22Rv1 (cell line): ENCODE measurements at regions not wholly inside any gene's neighbourhood (a gene's known extent, or its start where the extent isn't known, plus 50 kb on each side); places are given as distances from the start of the nearest gene placed in this dataset.

Source experiments
- ZFX ChIP-seq: fragments of 450-650 bp; IDR thresholded peaks from 2 replicates; pipeline ENCODE4 v1.6.1; 2017; ENCODE audit warnings: antibody characterized with exemption, borderline replicate concordance
- TF ChIP-seq, protein P1 (sequence below): fragments of 450-650 bp; IDR thresholded peaks from 2 replicates; pipeline ENCODE4 v1.5.1; 2017; ENCODE audit warnings: mild to moderate bottlenecking

DNA sequence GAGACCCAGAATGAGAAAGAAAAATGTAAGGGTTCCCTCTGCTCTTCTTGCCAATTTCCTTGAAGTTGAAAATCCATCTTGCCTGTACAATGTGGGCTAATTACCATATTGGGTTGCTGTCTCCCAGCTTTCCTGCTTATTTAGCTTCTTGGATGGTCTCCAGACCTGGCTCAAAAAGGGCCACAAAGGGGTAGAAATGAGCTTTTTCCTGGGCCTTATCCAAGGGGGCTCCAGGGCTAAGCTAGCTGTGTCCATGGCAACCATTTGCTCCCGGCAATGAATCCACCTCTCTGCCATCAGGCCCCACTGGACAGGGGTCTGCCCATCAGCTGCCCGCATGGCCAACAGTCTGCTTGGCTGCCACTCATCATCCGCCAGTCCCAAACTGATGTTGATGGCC lies 85.0 kb downstream of the BOD1L2 start:
- TF ChIP-seq, protein P1, sequence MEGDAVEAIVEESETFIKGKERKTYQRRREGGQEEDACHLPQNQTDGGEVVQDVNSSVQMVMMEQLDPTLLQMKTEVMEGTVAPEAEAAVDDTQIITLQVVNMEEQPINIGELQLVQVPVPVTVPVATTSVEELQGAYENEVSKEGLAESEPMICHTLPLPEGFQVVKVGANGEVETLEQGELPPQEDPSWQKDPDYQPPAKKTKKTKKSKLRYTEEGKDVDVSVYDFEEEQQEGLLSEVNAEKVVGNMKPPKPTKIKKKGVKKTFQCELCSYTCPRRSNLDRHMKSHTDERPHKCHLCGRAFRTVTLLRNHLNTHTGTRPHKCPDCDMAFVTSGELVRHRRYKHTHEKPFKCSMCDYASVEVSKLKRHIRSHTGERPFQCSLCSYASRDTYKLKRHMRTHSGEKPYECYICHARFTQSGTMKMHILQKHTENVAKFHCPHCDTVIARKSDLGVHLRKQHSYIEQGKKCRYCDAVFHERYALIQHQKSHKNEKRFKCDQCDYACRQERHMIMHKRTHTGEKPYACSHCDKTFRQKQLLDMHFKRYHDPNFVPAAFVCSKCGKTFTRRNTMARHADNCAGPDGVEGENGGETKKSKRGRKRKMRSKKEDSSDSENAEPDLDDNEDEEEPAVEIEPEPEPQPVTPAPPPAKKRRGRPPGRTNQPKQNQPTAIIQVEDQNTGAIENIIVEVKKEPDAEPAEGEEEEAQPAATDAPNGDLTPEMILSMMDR = no peak
- no peak for TF ChIP-seq ZFX
